ENCODE measurements at regions not wholly inside any gene's neighbourhood (a gene's known extent, or its start where the extent isn't known, plus 50 kb on each side); places are given as distances from the start of the nearest gene placed in this dataset.
A peak's percentile ranks its signal among the peaks of the same experiment; 100 is the strongest.

- intact Hi-C loops (cut with micrococcal nuclease): no loop called here
- Histone ChIP-seq H3K9me3 (ENCODE audit: control insufficient read depth in 1 of 2, insufficient read depth in 1 of 2, low read depth in 1 of 2, low read length in 2 of 2) (no peaks in the 10 kb centered on the region), H3K27me3 (ENCODE audit: insufficient read depth, low read length) (no peaks in the 10 kb centered on the region), H3K27ac (ENCODE audit: low read depth, low read length) (no peak overlapping the region), H3K4me1 (ENCODE audit: control insufficient read depth in 1 of 2, insufficient read depth in 2 of 2, low read length in 2 of 2) (no peaks in the 10 kb centered on the region), H2AFZ (ENCODE audit: low read depth, low read length, poor library complexity, severe bottlenecking) (no peak overlapping the region), H3K9me2 (ENCODE audit: insufficient read depth) (no peaks in the 10 kb centered on the region), H3K9ac (ENCODE audit: low read length) (no peak overlapping the region), H3K79me2 (ENCODE audit: insufficient read depth, low read length) (no peaks in the 10 kb centered on the region), H3K4me3 (replicated peaks in 1 of 2; ENCODE audit: low read depth in 1 of 2, low read length in 2 of 2) (no peak overlapping the region), H3K36me3 (ENCODE audit: control insufficient read depth in 1 of 2, insufficient read depth in 2 of 2, low read length in 2 of 2) (no peaks in the 10 kb centered on the region), H4K20me1 (ENCODE audit: insufficient read depth) (no peaks in the 10 kb centered on the region), H3K4me2 (ENCODE audit: low read length) (no peak overlapping the region)
- POLR2A ChIA-PET: no interaction called here
- DNase-seq (ENCODE audit: low read depth, low spot score): no peak
- ATAC-seq: no peak
- CTCF ChIA-PET: no interaction called here
- RAD21 ChIA-PET (ENCODE audit: low non-redundant PET in 1 of 2, low total read pairs in 2 of 2, uncharacterized antibody in 2 of 2, unreplicated experiment in 2 of 2): no interaction called here
- peak; percentile 40; the same call in 1 of the 2 replicates for TF ChIP-seq RAD21 (IDR thresholded peaks at IDR 0.05; ENCODE audit: low read depth)
- TF ChIP-seq MAX (IDR thresholded peaks at IDR 0.05): no peak
- TF ChIP-seq ZBTB33 (IDR thresholded peaks at IDR 0.05; ENCODE audit: extremely low read depth, insufficient replicate concordance, low read length): no peak
- TF ChIP-seq, protein P1, sequence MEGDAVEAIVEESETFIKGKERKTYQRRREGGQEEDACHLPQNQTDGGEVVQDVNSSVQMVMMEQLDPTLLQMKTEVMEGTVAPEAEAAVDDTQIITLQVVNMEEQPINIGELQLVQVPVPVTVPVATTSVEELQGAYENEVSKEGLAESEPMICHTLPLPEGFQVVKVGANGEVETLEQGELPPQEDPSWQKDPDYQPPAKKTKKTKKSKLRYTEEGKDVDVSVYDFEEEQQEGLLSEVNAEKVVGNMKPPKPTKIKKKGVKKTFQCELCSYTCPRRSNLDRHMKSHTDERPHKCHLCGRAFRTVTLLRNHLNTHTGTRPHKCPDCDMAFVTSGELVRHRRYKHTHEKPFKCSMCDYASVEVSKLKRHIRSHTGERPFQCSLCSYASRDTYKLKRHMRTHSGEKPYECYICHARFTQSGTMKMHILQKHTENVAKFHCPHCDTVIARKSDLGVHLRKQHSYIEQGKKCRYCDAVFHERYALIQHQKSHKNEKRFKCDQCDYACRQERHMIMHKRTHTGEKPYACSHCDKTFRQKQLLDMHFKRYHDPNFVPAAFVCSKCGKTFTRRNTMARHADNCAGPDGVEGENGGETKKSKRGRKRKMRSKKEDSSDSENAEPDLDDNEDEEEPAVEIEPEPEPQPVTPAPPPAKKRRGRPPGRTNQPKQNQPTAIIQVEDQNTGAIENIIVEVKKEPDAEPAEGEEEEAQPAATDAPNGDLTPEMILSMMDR (IDR thresholded peaks at IDR 0.05 in 2 of 3, conservative IDR thresholded peaks at IDR 0.05 in 1 of 3; ENCODE audit: borderline replicate concordance in 1 of 3, insufficient read depth in 1 of 3, low read depth in 2 of 3, low read length in 2 of 3): peak in 2 of 3 experiments; percentile 7 to 46; a peak in 2 of 6 replicates
- BruUV-seq (replicated peaks): no TSS peak
Observed at GRCh38 chr14:39576258-39576657, 144.0 kb upstream of the FBXO33 start.
